MCF 10A (cell line): ENCODE measurements at regions not wholly inside any gene's neighbourhood (a gene's known extent, or its start where the extent isn't known, plus 50 kb on each side); places are given as distances from the start of the nearest gene placed in this dataset.

Experiments
- BruUV-seq: library from RNA; stranded (reverse); fragments of 400-500 nt; replicated peaks from 2 replicates; lab custom pipeline; 2021; lab: Mats Ljungman, UMichigan
- CTCF ChIA-PET: fragments of 300-600 bp; sonication (Branson Sonifier 250); formaldehyde crosslinking; extraction: SDS; loops from one replicate; lab custom pipeline; 2021; ENCODE audit warnings: antibody characterized with exemption, inconsistent platforms; lab: Yijun Ruan, JAX
- POLR2A ChIA-PET: fragments of 300-600, 350-650 bp; sonication (Branson Sonifier 250); formaldehyde crosslinking; extraction: SDS; loops from one replicate; lab custom pipeline; 2020; ENCODE audit warnings: antibody characterized with exemption, inconsistent platforms; lab: Yijun Ruan, JAX
- DNase-seq: peaks from one replicate; pipeline ENCODE4 v3.0.0-alpha.2; 2018; ENCODE audit not compliant: unreplicated experiment
- H3K27ac Mint-ChIP-seq: one replicate; pipeline ENCODE4 v1.8.0; 2022; ENCODE audit warnings: mild to moderate bottlenecking, low read depth, mixed read lengths; ENCODE audit not compliant: unreplicated experiment
- H3K27me3 Mint-ChIP-seq: one replicate; pipeline ENCODE4 v1.8.0; 2022; ENCODE audit warnings: mixed read lengths; ENCODE audit not compliant: insufficient read depth, unreplicated experiment
- H3K36me3 Mint-ChIP-seq: one replicate; pipeline ENCODE4 v1.8.0; 2022; ENCODE audit warnings: mild to moderate bottlenecking, moderate library complexity, mixed read lengths; ENCODE audit not compliant: insufficient read depth, unreplicated experiment
- H3K4me1 Mint-ChIP-seq: one replicate; pipeline ENCODE4 v1.8.0; 2022; ENCODE audit warnings: mixed read lengths; ENCODE audit not compliant: insufficient read depth, unreplicated experiment
- H3K4me3 Mint-ChIP-seq: one replicate; pipeline ENCODE4 v1.8.0; 2022; ENCODE audit warnings: mild to moderate bottlenecking, moderate library complexity, mixed read lengths; ENCODE audit not compliant: unreplicated experiment
- H3K9me3 Mint-ChIP-seq: one replicate; pipeline ENCODE4 v1.8.0; 2022; ENCODE audit warnings: mixed read lengths; ENCODE audit not compliant: unreplicated experiment
- intact Hi-C: fragments of 100-400 bp; cut with micrococcal nuclease; formaldehyde crosslinking; loops from 2 replicates; pipeline ENCODE4 v1.14.1; 2022
- TF ChIP-seq, protein P1 (sequence below): fragments of 200-600 bp; IDR thresholded peaks from one replicate; pipeline ENCODE4 v1.8.0; 2022; ENCODE audit warnings: antibody characterized with exemption, mild to moderate bottlenecking; ENCODE audit not compliant: unreplicated experiment

DNA sequence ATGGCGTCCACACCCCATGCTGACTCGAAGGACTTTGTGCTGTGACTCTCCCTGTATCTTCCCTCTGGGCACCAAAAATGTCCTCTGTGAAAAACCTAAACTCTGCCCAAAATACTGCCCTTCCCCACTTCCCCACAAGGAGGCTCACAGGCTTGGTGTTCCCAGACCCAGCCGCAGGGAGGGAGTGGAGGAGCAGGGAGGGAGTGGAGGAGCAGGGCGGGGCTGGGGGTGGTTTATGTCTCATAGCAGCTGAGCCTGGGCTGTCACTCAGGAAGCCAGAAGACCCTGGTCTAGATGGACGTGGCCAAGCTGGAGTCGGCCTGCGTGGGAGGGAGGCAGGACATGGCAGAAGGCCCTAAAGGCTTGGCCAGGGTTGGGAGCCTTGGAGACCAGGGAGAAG, 461.7 kb downstream of the PTPRU start:
- ChIA-PET CTCF (interaction anchor here (0.5 to 2.5 kb wide), 5 partner anchors 9 to 556 kb away, joined by 3 to 8 read pairs (median 3); no protein-coding TSS in a partner anchor), POLR2A (no interaction called here)
- BruUV-seq: no TSS peak
- no peaks in the 10 kb centered on the region for H3K9me3 Mint-ChIP-seq
- H3K27me3 Mint-ChIP-seq: peaks cover 15% of the 10 kb centered on the region
- no peak overlapping the region for H3K4me3 Mint-ChIP-seq
- H3K36me3 Mint-ChIP-seq: no peaks in the 10 kb centered on the region
- intact Hi-C loops: loop anchor here (2.0 kb wide), 1 partner anchor 387 kb away; no protein-coding TSS in a partner anchor
- peak; percentile 80 for DNase-seq
- peaks cover 8% of the 10 kb centered on the region for H3K4me1 Mint-ChIP-seq
- no peak overlapping the region for H3K27ac Mint-ChIP-seq
- TF ChIP-seq, protein P1, sequence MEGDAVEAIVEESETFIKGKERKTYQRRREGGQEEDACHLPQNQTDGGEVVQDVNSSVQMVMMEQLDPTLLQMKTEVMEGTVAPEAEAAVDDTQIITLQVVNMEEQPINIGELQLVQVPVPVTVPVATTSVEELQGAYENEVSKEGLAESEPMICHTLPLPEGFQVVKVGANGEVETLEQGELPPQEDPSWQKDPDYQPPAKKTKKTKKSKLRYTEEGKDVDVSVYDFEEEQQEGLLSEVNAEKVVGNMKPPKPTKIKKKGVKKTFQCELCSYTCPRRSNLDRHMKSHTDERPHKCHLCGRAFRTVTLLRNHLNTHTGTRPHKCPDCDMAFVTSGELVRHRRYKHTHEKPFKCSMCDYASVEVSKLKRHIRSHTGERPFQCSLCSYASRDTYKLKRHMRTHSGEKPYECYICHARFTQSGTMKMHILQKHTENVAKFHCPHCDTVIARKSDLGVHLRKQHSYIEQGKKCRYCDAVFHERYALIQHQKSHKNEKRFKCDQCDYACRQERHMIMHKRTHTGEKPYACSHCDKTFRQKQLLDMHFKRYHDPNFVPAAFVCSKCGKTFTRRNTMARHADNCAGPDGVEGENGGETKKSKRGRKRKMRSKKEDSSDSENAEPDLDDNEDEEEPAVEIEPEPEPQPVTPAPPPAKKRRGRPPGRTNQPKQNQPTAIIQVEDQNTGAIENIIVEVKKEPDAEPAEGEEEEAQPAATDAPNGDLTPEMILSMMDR: peak; percentile 36

DNA sequence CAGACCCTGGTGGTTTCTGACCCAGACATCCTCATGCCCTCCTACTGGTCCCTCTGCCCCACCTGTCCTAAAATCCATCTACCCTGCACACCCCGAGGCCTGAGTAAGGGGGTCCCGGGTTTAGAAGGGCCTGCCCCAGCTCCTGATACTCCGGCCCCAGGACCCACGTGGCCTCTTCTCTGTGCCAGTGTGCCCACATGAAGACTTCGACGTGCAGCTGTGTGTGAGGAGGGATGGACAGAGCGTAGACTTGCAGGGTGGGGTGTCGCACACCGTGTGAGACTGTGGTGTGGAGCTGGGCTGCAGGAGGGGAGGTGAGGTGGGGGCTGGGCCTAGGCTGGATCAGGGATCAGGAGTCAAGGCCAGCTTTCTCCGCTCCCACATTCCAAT, 461.1 kb downstream of the PTPRU start:
- TF ChIP-seq, protein P1: no peak
- H3K36me3 Mint-ChIP-seq: no peaks in the 10 kb centered on the region
- H3K9me3 Mint-ChIP-seq: no peaks in the 10 kb centered on the region
- intact Hi-C loops: no loop called here
- no peak for DNase-seq
- peaks cover 15% of the 10 kb centered on the region for H3K27me3 Mint-ChIP-seq
- H3K4me1 Mint-ChIP-seq: peaks cover 8% of the 10 kb centered on the region
- H3K27ac Mint-ChIP-seq: no peak overlapping the region
- ChIA-PET CTCF (interaction anchor here (0.5 to 2.5 kb wide), 7 partner anchors 9 to 937 kb away, joined by 3 to 8 read pairs (median 3); no protein-coding TSS in a partner anchor), POLR2A (no interaction called here)
- no peak overlapping the region for H3K4me3 Mint-ChIP-seq
- no TSS peak for BruUV-seq

DNA sequence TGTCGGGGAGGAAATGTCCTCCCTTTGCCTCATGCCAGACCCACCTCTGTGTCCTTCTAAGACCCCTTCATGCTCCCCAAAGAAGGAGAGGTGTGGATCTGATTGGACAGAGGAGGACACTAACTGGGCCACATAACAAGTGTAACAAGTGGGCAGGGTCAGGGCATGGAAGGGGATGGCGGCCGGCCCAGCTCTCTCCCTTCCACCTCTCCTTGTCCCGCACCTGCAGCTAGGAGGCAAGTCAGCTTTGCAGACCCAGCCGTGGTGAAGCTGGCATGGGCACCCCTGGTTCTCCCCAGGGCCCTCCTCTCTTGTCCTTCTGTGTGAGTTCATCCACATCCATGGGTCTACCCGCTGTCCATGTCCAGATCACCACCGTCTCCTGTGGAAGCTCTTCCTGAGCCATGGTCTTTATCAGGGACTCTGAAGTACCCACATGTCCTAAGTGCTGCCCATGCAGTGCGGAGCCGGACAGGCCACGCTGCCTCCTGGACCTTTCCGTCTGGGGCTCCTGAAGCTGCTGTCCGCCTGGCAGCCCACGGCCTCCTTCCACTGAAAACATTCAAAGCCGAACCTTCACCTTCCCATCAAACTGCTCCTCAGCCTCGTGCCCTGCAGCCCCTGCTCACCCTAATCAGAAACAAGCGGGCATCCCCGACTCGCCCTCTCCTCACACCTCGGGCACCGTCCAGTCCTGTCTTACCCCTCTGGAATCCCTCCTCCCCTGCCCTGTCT, 460.5 kb downstream of the PTPRU start:
- no peak for DNase-seq
- Mint-ChIP-seq H3K9me3 (no peaks in the 10 kb centered on the region), H3K27ac (no peak overlapping the region), H3K36me3 (no peaks in the 10 kb centered on the region), H3K27me3 (peaks cover 15% of the 10 kb centered on the region), H3K4me1 (peaks cover 8% of the 10 kb centered on the region), H3K4me3 (no peak overlapping the region)
- ChIA-PET POLR2A (no interaction called here), CTCF (interaction anchor here (0.5 to 2.5 kb wide), 9 partner anchors 10 to 936 kb away, joined by 3 to 8 read pairs (median 3); no protein-coding TSS in a partner anchor)
- no TSS peak for BruUV-seq
- intact Hi-C loops: no loop called here
- TF ChIP-seq, protein P1: no peak

DNA sequence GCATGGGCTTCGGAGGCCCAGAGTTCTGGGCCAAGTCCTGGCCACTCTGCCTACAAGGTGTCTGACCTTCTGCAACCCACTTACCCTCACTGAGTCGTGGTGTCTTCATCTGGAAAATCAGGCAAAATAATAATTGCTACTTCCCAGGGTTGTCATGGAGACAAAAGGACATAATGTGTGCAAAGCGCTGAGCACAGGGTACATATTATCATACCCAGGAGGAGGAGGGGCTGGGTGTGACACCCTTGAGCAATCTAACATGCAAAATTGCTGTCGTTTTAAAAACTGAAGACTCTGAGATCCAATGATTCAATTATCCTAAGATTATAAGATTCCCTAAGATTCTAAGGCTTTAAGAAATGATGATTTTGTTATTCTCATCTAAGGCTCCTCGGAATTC, 459.5 kb downstream of the PTPRU start:
- no TSS peak for BruUV-seq
- Mint-ChIP-seq H3K36me3 (no peaks in the 10 kb centered on the region), H3K4me1 (peaks cover 8% of the 10 kb centered on the region), H3K9me3 (no peaks in the 10 kb centered on the region), H3K4me3 (no peak overlapping the region), H3K27ac (no peak overlapping the region), H3K27me3 (peaks cover 25% of the 10 kb centered on the region)
- CTCF ChIA-PET: interaction anchor here (0.7 to 3.4 kb wide), 4 partner anchors 8 to 449 kb away, joined by 3 to 13 read pairs (median 5); no protein-coding TSS in a partner anchor
- TF ChIP-seq, protein P1: no peak
- no peak for DNase-seq
- intact Hi-C loops: no loop called here
- POLR2A ChIA-PET: no interaction called here
